Activated naive CD4-positive, alpha-beta T cell treated with anti-CD3 and anti-CD28 coated beads, Interleukin-2, amount 50 U/mL, for 72 hours (primary cell): ENCODE measurements at regions not wholly inside any gene's neighbourhood (a gene's known extent, or its start where the extent isn't known, plus 50 kb on each side); places are given as distances from the start of the nearest gene placed in this dataset.

Experiments used
- ATAC-seq, 2 donors: fragments of 150-1000 bp; cut with Tn5 transposase; 2 replicates each; pipeline ENCODE4 v1.10.0; 2021; ENCODE audit warnings: mild to moderate bottlenecking in 2 of 2, moderate library complexity in 2 of 2
- DNase-seq, 2 donors: peaks; one replicate each; pipeline ENCODE4 v3.0.0; 2021 to 2022; ENCODE audit warnings: low spot score in 2 of 2
- H3K27ac Mint-ChIP-seq, 2 donors: one replicate each; pipeline ENCODE4 v1.8.0; 2022; ENCODE audit warnings: mild to moderate bottlenecking in 2 of 2, mixed read lengths in 2 of 2
- H3K36me3 Mint-ChIP-seq, 2 donors: one replicate each; pipeline ENCODE4 v1.8.0; 2022; ENCODE audit warnings: mixed read lengths in 2 of 2
- H3K9me3 Mint-ChIP-seq, 2 donors: one replicate each; pipeline ENCODE4 v1.8.0; 2022; ENCODE audit warnings: mixed read lengths in 2 of 2

DNA sequence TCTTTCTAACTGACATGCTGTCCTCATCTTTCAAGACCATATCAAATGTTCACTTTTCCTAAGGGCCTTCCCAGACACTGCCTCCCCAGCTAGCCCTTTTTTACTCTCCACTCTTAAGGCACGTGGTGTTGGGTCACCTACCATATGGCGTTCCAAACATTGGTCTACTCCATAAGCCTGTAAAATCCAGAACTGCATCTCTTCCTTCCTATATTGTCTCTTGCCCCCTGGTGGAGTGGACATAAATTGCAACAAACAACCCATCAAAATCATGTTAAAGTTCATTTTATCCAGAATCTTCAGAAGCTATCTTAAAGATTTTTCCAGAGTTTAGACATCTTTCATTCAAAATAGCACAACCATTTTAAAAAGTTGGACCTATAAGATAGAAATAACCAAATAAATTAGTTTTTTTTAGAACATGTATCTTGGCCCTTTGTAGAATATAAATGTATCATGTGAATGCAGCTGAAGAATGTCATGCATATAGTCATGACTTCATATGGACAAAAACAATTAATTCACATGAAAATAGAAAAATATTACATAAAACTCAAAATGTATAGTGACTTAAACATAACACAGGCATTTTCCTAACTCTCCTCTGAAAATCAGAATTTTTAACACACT is 180.6 kb upstream of the CHRM2 start:
- ATAC-seq (no peak), DNase-seq (no peak)
- peak overlapping the region in 1 of 2 donors; percentile 26 for H3K27ac Mint-ChIP-seq
- H3K9me3 Mint-ChIP-seq, result peaks cover 0 to 6% of the 10 kb centered on the region in 2 donors
- H3K36me3 Mint-ChIP-seq, result no peaks in the 10 kb centered on the region

DNA sequence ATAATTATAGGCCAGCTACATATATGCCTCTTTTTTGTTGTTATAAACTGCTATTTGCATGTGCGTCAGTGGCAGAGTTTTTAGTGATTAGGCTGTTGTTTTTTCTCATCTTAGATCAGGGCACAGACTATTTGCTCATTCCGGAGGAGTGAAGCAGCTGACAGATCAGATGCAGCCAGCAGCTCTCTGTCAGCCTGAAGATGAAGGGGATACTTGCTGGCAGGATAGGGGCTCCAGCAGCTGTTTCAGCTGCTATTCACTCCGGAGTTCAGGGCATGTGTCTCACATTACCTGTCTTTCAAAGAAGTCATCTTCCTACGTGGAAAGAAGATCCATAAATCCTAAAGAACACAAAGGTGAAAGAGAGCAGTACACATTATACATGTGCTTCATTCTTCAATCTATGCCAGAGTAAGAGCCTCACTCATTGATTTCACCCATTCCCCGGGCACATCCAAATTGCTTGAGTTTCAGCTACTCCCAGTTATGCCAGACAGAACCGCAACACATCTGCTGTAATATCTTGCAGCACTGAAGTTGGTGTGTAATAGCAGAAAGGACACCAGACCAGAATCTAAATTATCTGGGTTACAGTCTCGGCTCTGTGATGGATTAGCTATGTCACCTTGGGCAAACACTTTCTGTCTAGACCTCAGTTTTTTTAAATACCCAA is 182.8 kb upstream of the CHRM2 start:
- Mint-ChIP-seq H3K27ac (no peak overlapping the region), H3K36me3 (no peaks in the 10 kb centered on the region), H3K9me3 (peaks cover 6 to 14% of the 10 kb centered on the region in 2 donors)
- DNase-seq, result no peak
- ATAC-seq, result no peak

DNA sequence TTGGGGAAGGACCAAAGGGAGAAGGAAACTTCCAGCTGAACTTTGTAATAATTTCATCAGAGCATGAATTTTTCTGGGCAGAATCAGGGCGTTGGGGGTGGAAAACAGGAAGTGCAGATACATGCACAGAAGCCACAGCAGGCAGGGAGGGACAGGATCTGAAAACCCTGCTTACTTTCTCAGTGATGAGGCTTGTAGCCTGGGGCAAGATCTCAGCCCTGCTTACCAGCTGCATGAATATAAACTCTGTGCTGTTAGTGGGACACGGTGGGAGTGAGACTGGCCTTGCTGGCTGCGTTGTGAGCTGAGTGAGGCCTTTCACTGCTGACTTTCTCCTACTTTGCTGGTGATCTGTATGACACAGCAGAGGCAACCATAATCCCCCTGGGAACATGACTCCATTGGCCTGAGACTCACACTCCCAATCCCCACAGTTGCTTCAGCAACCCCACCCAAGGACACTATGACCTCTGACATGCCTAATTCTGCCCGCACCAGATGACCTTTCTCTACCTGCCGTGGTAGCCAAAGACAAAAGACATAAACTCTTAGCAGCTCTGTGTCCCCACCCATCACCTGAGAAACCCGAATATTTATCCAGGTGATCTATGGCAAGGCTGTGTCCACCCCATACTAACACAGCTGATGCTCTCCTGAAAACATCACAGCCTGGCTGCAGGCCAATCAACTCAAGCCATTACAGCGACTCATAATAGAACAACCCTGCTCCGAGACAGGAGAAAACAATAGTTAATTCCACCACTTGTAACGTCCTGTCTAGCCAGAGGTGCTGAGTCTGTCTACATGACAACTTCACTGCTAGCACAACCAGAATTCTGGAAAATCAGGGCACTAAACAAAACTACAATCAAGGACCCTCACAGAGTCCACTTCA is 190.7 kb upstream of the CHRM2 start:
- H3K9me3 Mint-ChIP-seq, result peaks cover 20 to 30% of the 10 kb centered on the region in 2 donors
- H3K36me3 Mint-ChIP-seq, result peaks cover 0 to 3% of the 10 kb centered on the region in 2 donors
- H3K27ac Mint-ChIP-seq, result no peak overlapping the region
- no peak for DNase-seq
- ATAC-seq, result no peak

DNA sequence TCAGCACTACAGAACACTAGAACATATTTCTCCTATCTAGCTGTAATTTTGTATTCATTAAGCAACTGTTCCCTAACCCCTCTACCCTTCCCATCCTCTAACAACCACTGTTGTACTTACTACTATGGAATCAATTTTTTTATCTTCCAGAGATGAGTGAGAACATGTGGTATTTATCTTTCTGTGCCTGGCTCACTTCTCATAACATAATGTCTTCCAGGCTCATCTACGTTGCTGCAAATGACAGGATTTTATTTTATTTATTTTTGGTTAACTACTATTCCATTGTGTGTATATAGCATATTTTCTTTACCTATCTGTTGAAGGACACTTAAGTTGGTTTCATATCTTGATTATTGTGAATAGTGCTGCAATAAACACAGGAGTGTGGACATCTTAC is 200.9 kb upstream of the CHRM2 start:
- Mint-ChIP-seq H3K36me3 (peaks cover 0 to 6% of the 10 kb centered on the region in 2 donors), H3K27ac (no peak overlapping the region), H3K9me3 (peaks cover 14 to 20% of the 10 kb centered on the region in 2 donors)
- ATAC-seq (no peak), DNase-seq (no peak)

DNA sequence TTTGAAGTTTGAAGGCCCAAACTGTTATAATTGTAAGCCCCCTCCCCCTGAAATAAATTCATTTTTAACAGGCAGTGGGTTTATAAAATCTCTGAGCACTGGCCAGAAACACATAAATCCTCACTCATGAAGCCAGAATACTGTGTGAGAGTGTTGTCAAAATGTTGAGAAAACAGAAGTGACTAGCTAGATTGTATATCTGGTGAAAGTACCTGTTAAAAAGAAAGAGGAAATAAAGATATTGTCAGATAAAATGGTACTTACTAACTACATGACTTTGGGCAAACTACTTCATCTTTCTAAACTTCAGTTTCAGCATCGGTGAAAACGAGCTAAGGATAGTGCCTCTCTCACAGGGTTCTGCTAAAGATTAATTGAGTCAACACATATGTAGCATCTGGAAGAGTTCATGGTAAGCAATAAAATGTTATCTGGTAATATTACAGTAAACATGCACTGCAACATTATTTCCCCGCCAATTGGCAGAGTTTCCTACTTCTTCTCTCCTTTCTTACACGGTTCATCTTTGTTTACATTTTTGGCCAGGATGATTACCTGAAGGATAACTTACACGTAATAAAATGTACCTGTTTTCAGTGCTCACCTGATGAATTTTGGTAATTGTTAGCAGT is 202.5 kb upstream of the CHRM2 start:
- Mint-ChIP-seq H3K9me3 (peaks cover 4 to 13% of the 10 kb centered on the region in 2 donors), H3K36me3 (no peaks in the 10 kb centered on the region), H3K27ac (no peak overlapping the region)
- DNase-seq (no peak), ATAC-seq (no peak)

DNA sequence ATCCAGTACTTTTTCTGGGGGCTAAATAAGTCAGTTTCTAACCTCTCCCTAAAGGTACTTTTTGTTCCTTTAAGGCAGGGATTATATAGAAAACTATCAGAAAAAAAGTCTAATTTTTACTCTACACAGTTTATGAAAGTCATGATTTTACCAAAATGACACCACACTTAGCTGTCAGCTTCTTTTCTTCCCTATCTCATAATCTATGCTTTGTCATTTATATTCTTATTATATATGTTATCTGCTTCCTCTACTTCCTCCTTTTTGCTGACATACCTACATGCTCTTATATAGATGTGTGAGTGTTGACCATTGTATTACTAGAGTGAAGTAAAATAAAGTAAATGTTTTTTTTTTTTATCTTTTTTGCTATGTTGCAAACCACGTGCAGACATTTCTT is 203.9 kb upstream of the CHRM2 start:
- DNase-seq (no peak), ATAC-seq (no peak)
- Mint-ChIP-seq H3K9me3 (peaks cover 0 to 5% of the 10 kb centered on the region in 2 donors), H3K36me3 (no peaks in the 10 kb centered on the region), H3K27ac (no peak overlapping the region)

DNA sequence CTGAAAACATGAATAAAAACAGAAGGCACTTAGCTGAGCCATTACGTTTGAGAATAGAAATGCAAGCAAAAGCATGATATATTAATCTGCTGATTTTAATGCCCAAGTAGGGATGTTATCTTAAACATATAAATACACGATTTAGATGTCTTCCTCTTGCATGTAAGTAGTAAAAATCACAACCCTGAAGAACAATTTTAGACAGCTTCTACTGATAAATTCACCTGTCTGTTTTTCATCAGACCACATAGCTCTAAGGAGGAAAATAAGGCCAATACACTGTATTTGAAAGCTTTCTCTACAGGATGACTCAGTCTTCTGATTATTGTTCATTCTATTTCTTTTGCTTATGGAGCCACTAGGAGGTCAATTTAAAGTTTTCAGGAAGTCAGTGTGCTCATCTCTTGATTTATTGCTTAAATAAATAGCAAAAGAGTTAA is 210.9 kb upstream of the CHRM2 start:
- Mint-ChIP-seq H3K27ac (no peak overlapping the region), H3K36me3 (no peaks in the 10 kb centered on the region), H3K9me3 (peaks cover 9 to 17% of the 10 kb centered on the region in 2 donors)
- ATAC-seq, result no peak
- no peak for DNase-seq

DNA sequence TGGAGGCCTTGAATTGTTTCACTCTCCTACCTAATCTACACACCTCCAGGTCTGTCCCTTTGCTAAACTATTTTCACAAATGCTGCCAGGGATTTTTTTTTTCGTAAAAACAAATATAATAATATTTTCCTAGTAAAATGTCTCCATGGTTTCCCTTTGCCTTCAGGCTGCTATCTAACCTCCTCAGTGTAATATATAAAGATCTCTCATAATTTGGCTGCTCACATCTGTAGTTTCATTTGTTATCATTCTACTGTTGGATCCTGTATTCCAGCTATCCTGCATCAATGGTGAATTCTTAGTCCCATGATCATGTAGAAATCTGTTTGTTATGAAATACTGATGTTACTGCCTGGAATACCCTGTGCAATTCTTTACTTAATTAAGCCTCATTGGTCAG is 211.9 kb upstream of the CHRM2 start:
- no peak overlapping the region for H3K27ac Mint-ChIP-seq
- no peaks in the 10 kb centered on the region for H3K36me3 Mint-ChIP-seq
- ATAC-seq (no peak), DNase-seq (no peak)
- peaks cover 9 to 15% of the 10 kb centered on the region in 2 donors for H3K9me3 Mint-ChIP-seq

DNA sequence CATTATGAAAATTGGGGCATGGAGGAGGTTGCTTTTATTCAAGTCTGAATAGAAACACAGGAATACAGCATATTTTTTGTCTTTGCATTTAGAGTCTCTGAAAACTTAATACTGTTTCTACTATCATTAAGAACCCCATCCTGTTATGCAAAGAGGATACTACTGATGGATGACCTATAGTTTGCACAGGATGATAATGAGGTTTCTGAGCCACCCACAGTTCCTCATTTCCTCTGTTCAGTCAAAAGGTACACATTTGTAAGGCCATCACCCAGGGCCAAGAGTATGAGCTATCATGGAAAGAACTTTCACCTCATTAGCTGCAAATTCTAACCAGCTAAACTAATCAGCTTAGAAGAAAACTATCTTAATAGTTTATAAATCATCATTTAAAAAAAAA is 213.0 kb upstream of the CHRM2 start:
- H3K27ac Mint-ChIP-seq, result no peak overlapping the region
- H3K36me3 Mint-ChIP-seq, result no peaks in the 10 kb centered on the region
- peaks cover 9 to 22% of the 10 kb centered on the region in 2 donors for H3K9me3 Mint-ChIP-seq
- ATAC-seq (no peak), DNase-seq (no peak)

DNA sequence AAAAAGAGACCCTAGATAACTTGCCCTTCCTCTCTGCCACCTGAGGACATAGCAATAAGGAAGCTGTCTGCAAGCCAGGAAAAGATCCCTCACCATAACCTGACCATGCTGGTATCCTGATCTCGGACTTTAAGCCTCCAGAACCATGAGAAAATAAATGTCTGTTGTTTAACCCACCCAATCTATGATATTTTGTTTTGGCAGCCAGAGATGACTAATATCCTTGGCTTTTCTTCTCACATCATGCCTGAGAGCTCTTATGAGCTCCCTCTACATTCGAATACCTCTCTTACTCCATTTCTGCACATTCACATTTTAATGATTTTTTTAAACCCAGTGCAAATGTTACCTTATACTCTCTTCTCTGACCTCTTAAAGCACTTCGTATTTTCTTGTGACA is 214.0 kb upstream of the CHRM2 start:
- DNase-seq, result no peak
- Mint-ChIP-seq H3K36me3 (no peaks in the 10 kb centered on the region), H3K9me3 (peaks cover 12 to 29% of the 10 kb centered on the region in 2 donors), H3K27ac (peak overlapping the region in 1 of 2 donors; percentile 30)
- ATAC-seq, result no peak

DNA sequence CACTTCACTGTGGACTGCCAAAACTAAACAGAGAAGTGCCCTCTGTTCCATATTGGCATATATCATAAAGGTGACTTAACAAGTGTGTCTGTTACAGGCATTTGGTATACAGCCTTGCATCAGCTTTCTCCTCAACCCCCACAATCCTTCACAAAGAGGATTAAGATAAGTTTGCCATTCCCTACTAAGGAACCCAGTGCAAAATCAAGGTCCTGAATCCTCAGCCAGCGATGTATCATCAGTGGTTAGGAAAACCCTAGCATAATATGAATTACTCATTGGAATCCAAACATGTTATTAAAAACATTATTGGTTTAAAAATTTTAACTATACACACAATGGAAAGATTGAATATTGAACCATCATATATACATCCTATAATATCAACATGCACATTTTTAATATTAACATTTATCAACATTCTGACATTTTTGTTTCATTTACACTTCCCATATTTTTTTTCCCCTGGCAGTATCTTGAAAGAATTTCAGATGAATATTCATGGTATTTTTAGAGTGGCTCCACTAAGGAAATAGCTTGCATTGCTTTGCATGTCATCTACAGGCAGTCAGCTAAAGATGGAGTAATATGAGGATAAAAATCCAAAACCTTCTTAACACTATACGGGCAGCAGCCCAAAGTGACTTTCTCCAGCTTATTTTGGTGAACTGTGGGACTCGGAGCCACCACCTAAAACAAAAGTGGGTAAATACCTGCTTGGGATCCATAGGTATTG is 215.6 kb upstream of the CHRM2 start:
- peaks cover 18 to 38% of the 10 kb centered on the region in 2 donors for H3K9me3 Mint-ChIP-seq
- DNase-seq, result no peak
- no peak overlapping the region for H3K27ac Mint-ChIP-seq
- H3K36me3 Mint-ChIP-seq, result no peaks in the 10 kb centered on the region
- ATAC-seq, result no peak

DNA sequence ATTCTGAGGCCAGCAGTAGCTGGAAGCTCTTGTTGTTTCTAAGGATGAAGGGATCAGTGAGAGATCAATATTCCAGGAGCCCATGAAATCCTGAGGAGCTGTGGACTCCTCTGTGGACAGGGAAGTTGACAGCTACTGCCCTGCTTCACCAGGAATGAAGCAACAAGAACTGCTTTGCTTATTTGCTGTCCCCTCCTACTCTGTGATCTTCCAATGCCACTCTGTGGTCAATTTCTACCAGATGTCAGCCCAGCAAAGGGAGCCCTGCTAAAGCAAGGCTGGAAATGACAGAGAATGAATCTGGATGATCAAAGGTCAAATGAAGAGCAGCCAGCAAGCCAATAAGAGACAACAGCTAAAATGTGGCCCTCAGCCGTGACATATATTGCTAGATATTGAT is 227.5 kb upstream of the CHRM2 start:
- ATAC-seq, result no peak
- H3K9me3 Mint-ChIP-seq, result peaks cover 9% of the 10 kb centered on the region in 2 donors
- DNase-seq, result no peak

DNA sequence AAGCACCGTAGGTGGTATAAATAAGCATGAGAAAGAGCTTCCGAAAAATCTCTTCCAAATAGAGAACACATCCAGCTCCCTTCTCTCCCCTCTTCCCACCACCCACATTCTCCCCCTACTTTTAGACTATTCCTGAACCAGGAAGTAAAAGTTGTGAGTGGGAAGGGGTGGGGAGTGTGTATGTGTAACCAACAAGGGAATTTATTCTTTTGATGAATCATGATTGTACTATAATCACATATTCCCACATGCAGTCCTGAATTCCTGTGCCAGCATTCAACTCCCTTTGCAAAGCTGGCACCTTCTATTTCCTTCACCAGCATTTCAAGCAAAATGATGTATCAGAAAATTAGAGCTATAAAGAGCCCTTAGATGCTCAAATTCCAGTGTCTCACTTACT is 230.6 kb upstream of the CHRM2 start:
- DNase-seq (no peak), ATAC-seq (no peak)
- H3K9me3 Mint-ChIP-seq, result peaks cover 8 to 9% of the 10 kb centered on the region in 2 donors
- no peak overlapping the region for H3K27ac Mint-ChIP-seq
- no peaks in the 10 kb centered on the region for H3K36me3 Mint-ChIP-seq

More for the DNA sequence above, 227.5 kb upstream of the CHRM2 start:
- Mint-ChIP-seq H3K27ac (no peak overlapping the region), H3K36me3 (no peaks in the 10 kb centered on the region)

DNA sequence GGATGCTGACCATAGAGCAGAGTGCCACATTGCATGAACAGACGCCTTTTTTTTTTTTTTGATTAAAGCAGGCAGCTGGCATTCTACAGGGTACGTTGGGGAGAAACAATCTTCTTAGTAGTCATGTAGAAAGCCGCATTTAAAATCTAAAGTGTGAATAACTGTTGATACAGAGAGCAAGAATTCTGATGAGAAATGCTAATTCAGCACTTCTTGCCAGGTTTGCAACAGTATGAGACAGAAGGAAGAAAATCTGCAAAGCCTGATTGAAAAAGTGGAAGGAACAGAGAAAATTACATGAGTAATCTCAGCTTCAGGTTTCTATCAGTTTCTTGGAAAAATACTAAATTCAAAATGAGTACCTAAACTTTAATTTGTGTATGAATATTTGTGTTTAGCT is 232.7 kb upstream of the CHRM2 start:
- Mint-ChIP-seq H3K36me3 (no peaks in the 10 kb centered on the region), H3K9me3 (peaks cover 11 to 14% of the 10 kb centered on the region in 2 donors), H3K27ac (no peak overlapping the region)
- DNase-seq (no peak), ATAC-seq (no peak)

DNA sequence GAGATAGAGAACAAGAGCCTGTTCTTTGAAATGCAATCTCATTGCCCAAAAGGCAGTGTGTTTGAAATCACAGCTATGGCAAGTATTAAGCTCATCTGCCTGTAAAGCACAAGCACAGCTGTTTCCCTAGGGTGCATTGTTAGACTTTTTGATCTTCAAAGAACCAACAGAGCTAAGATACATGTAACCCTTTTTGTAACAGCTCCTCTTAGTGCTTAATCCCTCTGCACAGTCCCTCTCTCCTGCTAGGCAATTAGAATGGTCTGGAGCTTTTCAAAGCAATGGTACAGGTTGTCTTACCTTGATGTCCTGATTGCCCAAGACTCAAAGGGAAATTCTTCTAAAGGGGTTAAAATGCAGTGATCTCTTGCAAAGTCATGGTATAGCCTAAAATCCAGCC is 249.6 kb upstream of the CHRM2 start:
- DNase-seq (no peak), ATAC-seq (no peak)
- H3K9me3 Mint-ChIP-seq, result peaks cover 2 to 6% of the 10 kb centered on the region in 2 donors
- no peaks in the 10 kb centered on the region for H3K36me3 Mint-ChIP-seq
- no peak overlapping the region for H3K27ac Mint-ChIP-seq

DNA sequence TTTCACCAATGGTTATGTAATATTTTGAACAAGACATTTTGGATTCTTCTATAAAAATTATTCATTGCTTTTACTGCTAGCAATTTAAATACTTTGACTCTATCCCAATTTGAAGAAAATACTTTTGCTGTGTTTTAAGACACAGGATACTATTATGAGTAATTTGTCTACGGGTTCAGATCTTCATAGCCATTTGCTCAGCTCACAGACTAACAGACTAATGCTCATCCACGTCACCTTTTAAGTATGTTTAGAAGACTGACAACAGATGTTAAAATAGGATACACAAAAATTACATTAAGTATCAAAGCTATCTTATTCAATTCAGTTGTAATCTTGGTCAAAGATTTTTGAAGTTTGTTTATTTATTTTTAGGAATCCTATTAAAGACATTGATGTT is 251.3 kb upstream of the CHRM2 start:
- DNase-seq, result no peak
- Mint-ChIP-seq H3K27ac (no peak overlapping the region), H3K36me3 (peaks cover 0 to under 1% of the 10 kb centered on the region in 2 donors), H3K9me3 (peaks cover 12 to 13% of the 10 kb centered on the region in 2 donors)
- ATAC-seq, result no peak
